GM10266 (cell line): ENCODE measurements at regions not wholly inside any gene's neighbourhood (a gene's known extent, or its start where the extent isn't known, plus 50 kb on each side); places are given as distances from the start of the nearest gene placed in this dataset.

Source experiments
- DNase-seq: peaks from one replicate; pipeline ENCODE4 v3.0.0; 2012; ENCODE audit errors: extremely low spot score
- TF ChIP-seq, protein P1 (sequence below): IDR thresholded peaks from 2 replicates; pipeline ENCODE4 v1.5.1; 2012; ENCODE audit warnings: mild to moderate bottlenecking, low read depth; ENCODE audit not compliant: control insufficient read depth, insufficient read depth; ENCODE audit errors: missing control alignments

DNA sequence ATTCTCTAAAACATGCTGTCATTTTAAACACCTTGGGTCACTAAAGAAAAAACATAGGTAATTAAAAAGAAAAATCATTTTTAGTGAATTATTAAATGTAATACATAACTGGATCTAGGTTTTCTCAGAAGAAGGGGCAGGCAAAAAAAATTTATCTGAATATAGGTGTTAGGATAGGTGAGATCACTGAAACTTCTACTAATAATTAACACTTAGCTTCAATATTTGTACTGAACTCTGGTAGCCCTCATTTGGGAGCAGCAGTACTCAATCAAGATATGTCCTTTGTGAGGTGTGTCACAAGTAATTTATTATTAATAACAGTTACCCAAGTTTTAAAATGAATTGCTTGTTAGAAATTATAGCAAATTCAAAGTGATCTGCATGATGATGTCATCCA, 103.6 kb downstream of the ATP23 start:
- DNase-seq, result no peak
- TF ChIP-seq, protein P1, sequence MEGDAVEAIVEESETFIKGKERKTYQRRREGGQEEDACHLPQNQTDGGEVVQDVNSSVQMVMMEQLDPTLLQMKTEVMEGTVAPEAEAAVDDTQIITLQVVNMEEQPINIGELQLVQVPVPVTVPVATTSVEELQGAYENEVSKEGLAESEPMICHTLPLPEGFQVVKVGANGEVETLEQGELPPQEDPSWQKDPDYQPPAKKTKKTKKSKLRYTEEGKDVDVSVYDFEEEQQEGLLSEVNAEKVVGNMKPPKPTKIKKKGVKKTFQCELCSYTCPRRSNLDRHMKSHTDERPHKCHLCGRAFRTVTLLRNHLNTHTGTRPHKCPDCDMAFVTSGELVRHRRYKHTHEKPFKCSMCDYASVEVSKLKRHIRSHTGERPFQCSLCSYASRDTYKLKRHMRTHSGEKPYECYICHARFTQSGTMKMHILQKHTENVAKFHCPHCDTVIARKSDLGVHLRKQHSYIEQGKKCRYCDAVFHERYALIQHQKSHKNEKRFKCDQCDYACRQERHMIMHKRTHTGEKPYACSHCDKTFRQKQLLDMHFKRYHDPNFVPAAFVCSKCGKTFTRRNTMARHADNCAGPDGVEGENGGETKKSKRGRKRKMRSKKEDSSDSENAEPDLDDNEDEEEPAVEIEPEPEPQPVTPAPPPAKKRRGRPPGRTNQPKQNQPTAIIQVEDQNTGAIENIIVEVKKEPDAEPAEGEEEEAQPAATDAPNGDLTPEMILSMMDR, result no peak

DNA sequence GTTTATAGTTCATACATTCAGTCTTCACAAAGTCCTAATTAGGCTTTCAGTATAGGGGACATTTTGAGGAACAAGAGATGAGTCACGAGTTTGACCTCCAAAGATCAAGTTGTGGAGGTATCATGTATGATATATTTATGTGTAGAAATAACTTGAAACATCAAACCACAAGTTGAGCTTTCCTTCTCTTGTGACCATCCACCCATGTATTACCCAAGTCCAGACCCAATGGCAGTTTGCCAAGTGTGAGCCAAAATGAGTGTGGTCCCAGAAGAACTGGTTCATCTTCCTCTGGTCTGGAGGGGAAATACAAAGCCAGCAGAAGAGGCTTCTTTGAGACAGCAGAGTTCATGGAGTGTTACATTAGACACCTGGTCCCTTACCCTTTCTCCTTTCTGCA, 104.9 kb downstream of the ATP23 start:
- TF ChIP-seq, protein P1, result no peak
- no peak for DNase-seq

DNA sequence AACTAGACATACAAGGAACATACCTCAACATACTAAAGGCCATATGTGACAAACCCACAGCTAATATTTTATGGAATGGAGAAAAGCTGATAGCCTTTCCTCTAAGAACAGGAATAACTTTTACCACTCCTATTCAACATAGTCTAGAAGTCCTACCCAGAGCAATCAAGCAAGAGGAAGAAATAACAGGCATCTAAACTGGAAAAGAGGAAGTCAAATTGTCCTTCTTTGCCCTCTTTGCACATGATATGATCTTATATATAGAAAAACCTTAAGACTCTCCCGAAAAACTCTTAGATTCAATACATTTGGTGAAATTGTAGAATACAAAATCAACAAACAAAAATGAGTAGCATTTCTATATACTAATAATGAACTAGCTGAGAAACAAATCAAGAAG, 110.0 kb downstream of the ATP23 start:
- no peak for DNase-seq
- TF ChIP-seq, protein P1, result no peak

DNA sequence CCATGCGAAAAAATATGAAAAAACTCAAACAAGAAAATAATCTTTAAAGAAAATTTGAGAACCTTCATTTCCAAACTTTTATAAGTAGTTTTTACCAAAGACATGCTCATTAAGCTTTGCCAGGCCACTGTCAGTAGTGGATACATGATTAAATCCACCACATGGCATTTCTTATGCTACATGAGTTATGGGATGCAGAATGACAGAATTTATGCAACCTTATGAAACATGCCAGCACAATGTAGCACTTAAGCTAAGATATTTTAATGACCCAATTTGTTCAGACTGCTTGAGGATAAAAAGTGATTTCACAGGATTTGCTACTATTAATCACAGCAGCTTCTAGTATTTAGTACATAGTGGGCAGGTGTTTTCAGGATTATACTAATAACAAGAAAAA, 123.3 kb downstream of the ATP23 start:
- no peak for DNase-seq
- TF ChIP-seq, protein P1, result no peak

DNA sequence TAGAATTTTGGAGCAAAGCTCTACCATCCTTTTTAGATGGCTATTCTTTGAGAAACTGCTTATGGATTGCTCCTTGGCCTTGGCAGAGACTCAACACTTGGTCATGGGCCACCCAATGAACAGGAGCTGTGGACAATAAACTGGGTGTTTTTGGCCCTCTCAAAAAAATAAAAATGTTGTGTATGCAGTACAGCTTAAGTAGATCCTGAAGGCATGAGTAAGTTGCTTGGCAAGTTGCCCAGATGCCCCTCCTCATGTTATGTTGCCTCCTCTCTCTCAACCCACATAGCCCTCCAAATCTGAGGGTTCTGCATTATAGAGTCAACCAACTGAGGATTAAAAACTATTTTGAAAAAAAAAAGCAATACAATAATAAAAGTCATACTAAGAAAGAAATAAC, 124.9 kb downstream of the ATP23 start:
- no peak for DNase-seq
- TF ChIP-seq, protein P1, result no peak

DNA sequence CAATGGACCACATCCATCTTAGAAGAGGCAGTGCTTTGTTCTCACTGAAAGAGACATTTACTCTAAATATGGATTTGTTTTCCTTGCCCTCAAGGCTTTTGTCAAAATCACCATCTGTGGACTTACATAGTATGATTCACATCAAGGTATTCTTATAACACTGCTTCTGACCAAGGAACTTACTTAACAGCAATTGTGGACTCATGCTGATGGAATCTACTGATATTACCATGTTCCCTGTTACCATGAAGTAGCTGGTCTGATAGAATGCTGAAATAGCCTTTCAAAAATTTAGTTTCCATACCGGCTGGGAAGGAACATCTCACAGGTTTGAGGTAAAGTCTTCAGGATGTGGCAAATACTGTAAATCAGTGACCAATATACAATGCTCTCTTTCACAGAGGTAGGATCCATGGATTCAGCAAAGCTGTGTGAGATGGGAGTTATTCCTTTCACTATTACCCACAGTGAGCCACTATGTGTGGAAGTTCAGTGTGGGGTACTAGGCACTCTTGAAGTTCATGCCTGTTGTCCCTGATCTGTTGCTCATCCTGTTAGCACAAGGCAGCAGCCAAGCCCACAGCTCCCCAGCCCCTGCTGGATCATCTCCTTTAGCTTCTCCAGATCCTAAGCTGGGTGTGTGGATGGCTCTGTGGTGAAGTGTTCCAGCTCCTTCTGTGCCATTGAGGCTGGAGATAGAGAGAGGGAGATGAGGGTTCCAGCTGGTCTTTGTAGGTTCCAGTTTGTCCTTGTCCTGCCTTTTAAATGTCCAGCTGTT, 126.4 kb downstream of the ATP23 start:
- TF ChIP-seq, protein P1, result no peak
- no peak for DNase-seq

DNA sequence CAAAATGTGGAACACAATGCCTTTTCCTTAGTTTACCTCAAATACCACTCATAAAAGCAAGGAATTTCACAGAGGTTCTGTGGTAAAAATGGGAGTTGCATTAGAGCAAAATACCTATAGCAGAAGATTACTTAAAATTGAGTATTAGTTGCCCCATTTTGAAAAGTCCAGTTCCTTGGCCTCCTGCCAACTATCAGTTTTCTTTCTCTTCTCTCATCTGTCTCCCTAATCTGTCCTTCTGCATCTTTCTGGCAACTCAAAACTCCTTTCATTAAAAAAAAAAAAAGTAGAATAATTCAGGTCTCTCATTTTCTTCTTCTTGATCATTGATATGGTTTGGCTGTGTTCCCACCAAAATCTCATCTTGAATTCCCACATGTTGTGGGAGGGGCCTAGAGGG, 127.3 kb downstream of the ATP23 start:
- TF ChIP-seq, protein P1, result no peak
- DNase-seq, result no peak
